PC-3 (cell line): ENCODE measurements at regions not wholly inside any gene's neighbourhood (a gene's known extent, or its start where the extent isn't known, plus 50 kb on each side); places are given as distances from the start of the nearest gene placed in this dataset.

Experiments
- ATAC-seq: fragments of 200-7000 bp; cut with Tn5 transposase; 2 replicates; pipeline ENCODE4 v1.9.1; 2020; ENCODE audit warnings: mild to moderate bottlenecking, moderate library complexity
- BruUV-seq: library from RNA; stranded (reverse); fragments of 400-500 nt; replicated peaks from 2 replicates; lab custom pipeline; 2021; lab: Mats Ljungman, UMichigan
- CTCF ChIA-PET: fragments of 300-600 bp; sonication (Branson Sonifier 250); formaldehyde crosslinking; loops from one replicate; lab custom pipeline; 2022; ENCODE audit warnings: antibody characterized with exemption; lab: Charles Lee
- POLR2A ChIA-PET: fragments of 300-600 bp; sonication (Branson Sonifier 250); formaldehyde crosslinking; loops from one replicate; lab custom pipeline; 2022; ENCODE audit warnings: antibody characterized with exemption; ENCODE audit not compliant: unreplicated experiment; lab: Charles Lee
- DNase-seq: peaks from one replicate; pipeline ENCODE4 v3.0.0-alpha.2; 2015
- H2AFZ ChIP-seq: fragments of 300-600 bp; sonication (generic); 2 replicates; pipeline ENCODE4 v1.6.0; 2016; ENCODE audit warnings: antibody characterized with exemption, low read length
- H3F3A ChIP-seq: fragments of 300-600 bp; sonication (generic); one replicate; pipeline ENCODE4 v1.6.0; 2017; ENCODE audit warnings: antibody characterized with exemption, low read length, control low read depth, mild to moderate bottlenecking; ENCODE audit not compliant: unreplicated experiment
- H3K27ac ChIP-seq: fragments of 300-600 bp; sonication (generic); 2 replicates; pipeline ENCODE4 v1.5.1; 2016; ENCODE audit warnings: mild to moderate bottlenecking, low read length
- H3K27me3 ChIP-seq: fragments of 300-600 bp; sonication (generic); 2 replicates; pipeline ENCODE4 v1.6.1; 2016; ENCODE audit warnings: low read length, mixed read lengths
- H3K36me3 ChIP-seq: fragments of 300-600 bp; sonication (generic); 2 replicates; pipeline ENCODE4 v1.6.1; 2016; ENCODE audit warnings: low read depth, mixed run types, low read length, mixed read lengths
- H3K4me1 ChIP-seq: fragments of 300-600 bp; sonication (generic); 2 replicates; pipeline ENCODE4 v1.5.1; 2016; ENCODE audit warnings: low read length; ENCODE audit not compliant: insufficient read depth
- H3K4me2 ChIP-seq: fragments of 300-600 bp; sonication (generic); 2 replicates; pipeline ENCODE4 v1.6.0; 2016; ENCODE audit warnings: low read length
- H3K4me3 ChIP-seq: fragments of 300-600 bp; sonication (generic); 2 replicates; pipeline ENCODE4 v1.5.1; 2016; ENCODE audit warnings: mild to moderate bottlenecking, low read length, mixed read lengths
- H3K79me2 ChIP-seq: fragments of 300-600 bp; sonication (generic); 2 replicates; pipeline ENCODE4 v1.6.1; 2017; ENCODE audit warnings: low read length, mixed read lengths
- H3K9ac ChIP-seq: fragments of 300-600 bp; sonication (generic); 2 replicates; pipeline ENCODE4 v1.6.0; 2016; ENCODE audit warnings: mild to moderate bottlenecking, low read length
- H3K9me2 ChIP-seq: fragments of 300-600 bp; sonication (generic); replicated peaks from 2 replicates; pipeline ENCODE4 v1.6.1; 2016; ENCODE audit warnings: mixed run types, low read length, mixed read lengths
- H3K9me3 ChIP-seq: fragments of 300-600 bp; sonication (generic); 2 replicates; pipeline ENCODE4 v1.6.1; 2016; ENCODE audit warnings: low read length, mixed read lengths
- H4K20me1 ChIP-seq: fragments of 300-600 bp; sonication (generic); 2 replicates; pipeline ENCODE4 v1.6.1; 2016; ENCODE audit warnings: low read length, mixed read lengths
- CTCF ChIP-seq: fragments of 300-600 bp; sonication (generic); conservative IDR thresholded peaks from 2 replicates; pipeline ENCODE4 v1.5.1; 2017; ENCODE audit warnings: antibody characterized with exemption, low read depth, mild to moderate bottlenecking, low read length
- EZH2 ChIP-seq: fragments of 300-600 bp; sonication (generic); IDR thresholded peaks from one replicate; pipeline ENCODE4 v1.6.1; 2017; ENCODE audit warnings: antibody characterized with exemption, mild to moderate bottlenecking, low read length; ENCODE audit not compliant: unreplicated experiment
- EZH2phosphoT487 ChIP-seq: fragments of 300-600 bp; sonication (generic); IDR thresholded peaks from 2 replicates; pipeline ENCODE4 v1.6.1; 2018; ENCODE audit warnings: mild to moderate bottlenecking, antibody characterized with exemption, low read length, borderline replicate concordance
- intact Hi-C: fragments of 100-400 bp; cut with micrococcal nuclease; formaldehyde crosslinking; loops from 2 replicates; pipeline ENCODE4 v1.9.0; 2023

DNA sequence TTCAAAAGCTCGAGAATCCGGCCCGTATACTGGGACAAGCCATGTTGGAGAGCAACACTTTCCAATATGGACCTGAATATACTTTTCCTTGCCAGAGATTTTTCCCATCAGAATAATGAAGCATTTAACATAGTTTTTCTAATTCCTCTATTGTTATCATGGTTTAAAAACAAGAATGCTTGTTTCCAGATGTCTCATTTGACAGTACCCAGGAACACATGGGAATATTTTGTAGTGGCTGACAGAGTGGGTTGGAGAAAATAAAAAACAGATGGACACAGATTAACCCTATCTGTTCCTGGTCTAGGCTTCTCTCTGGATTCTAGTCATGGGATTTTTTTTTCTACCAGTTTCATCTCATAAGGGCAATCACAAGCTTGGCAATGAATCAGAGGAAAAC, 164.8 kb upstream of the CEP162 start:
- POLR2A ChIA-PET: no interaction called here
- Histone ChIP-seq H3K4me3 (no peak overlapping the region), H3K79me2 (no peaks in the 10 kb centered on the region), H3K4me2 (no peak overlapping the region), H3K27me3 (no peaks in the 10 kb centered on the region), H3F3A (no peaks in the 10 kb centered on the region), H3K9ac (no peak overlapping the region), H4K20me1 (no peaks in the 10 kb centered on the region), H3K4me1 (no peaks in the 10 kb centered on the region), H3K9me3 (no peaks in the 10 kb centered on the region), H3K9me2 (no peaks in the 10 kb centered on the region), H3K36me3 (no peaks in the 10 kb centered on the region), H3K27ac (no peak overlapping the region), H2AFZ (no peak overlapping the region)
- CTCF ChIA-PET: no interaction called here
- no peak for TF ChIP-seq EZH2
- no peak for TF ChIP-seq CTCF
- TF ChIP-seq EZH2phosphoT487: no peak
- ATAC-seq (no peak), DNase-seq (no peak)
- intact Hi-C loops: no loop called here
- no TSS peak for BruUV-seq

DNA sequence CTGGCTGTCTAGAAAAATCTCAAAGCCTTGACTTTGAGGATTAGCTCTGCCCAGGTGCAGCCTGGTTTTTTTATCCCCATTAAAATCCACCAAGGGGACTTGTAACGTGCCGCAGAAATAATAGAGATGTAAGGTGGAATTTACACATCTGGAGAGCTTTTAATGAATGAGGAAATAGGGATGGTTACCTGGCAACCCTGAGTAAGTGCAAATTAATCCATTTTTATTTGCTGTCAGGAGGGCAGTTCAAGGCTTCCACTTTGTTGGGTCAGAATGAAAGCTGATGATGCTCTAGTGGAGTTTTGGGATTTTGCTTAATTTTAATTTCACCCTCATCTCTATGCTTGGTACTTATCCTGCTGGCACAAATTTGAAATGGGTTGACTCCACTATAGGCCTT, 163.4 kb upstream of the CEP162 start:
- no peaks in the 10 kb centered on the region for H3K79me2 ChIP-seq
- TF ChIP-seq CTCF (no peak), EZH2phosphoT487 (no peak), EZH2 (no peak)
- no peaks in the 10 kb centered on the region for H3K9me3 ChIP-seq
- no peak for DNase-seq
- BruUV-seq: no TSS peak
- no peaks in the 10 kb centered on the region for H3K4me1 ChIP-seq
- no peak overlapping the region for H3K4me2 ChIP-seq
- POLR2A ChIA-PET: no interaction called here
- H3K27me3 ChIP-seq: no peaks in the 10 kb centered on the region
- CTCF ChIA-PET: no interaction called here
- H3K36me3 ChIP-seq: no peaks in the 10 kb centered on the region
- ATAC-seq: no peak
- no peak overlapping the region for H3K4me3 ChIP-seq
- no peak overlapping the region for H3K9ac ChIP-seq
- no peak overlapping the region for H3K27ac ChIP-seq
- H3F3A ChIP-seq: no peaks in the 10 kb centered on the region
- intact Hi-C loops: no loop called here
- H3K9me2 ChIP-seq: no peaks in the 10 kb centered on the region
- no peaks in the 10 kb centered on the region for H4K20me1 ChIP-seq
- no peak overlapping the region for H2AFZ ChIP-seq

- no peaks in the 10 kb centered on the region for H3K4me1 ChIP-seq
- ChIA-PET CTCF (no interaction called here), POLR2A (no interaction called here)
- H2AFZ ChIP-seq: no peak overlapping the region
- no peaks in the 10 kb centered on the region for H3K9me2 ChIP-seq
- no peak overlapping the region for H3K9ac ChIP-seq
- no peaks in the 10 kb centered on the region for H3F3A ChIP-seq
- H3K27ac ChIP-seq: no peak overlapping the region
- no peaks in the 10 kb centered on the region for H3K79me2 ChIP-seq
- H4K20me1 ChIP-seq: no peaks in the 10 kb centered on the region
- H3K4me3 ChIP-seq: no peak overlapping the region
- intact Hi-C loops: no loop called here
- ATAC-seq: no peak
- no peaks in the 10 kb centered on the region for H3K27me3 ChIP-seq
- no peak for TF ChIP-seq EZH2
- H3K4me2 ChIP-seq: no peak overlapping the region
- DNase-seq: no peak
- no peaks in the 10 kb centered on the region for H3K9me3 ChIP-seq
- no peaks in the 10 kb centered on the region for H3K36me3 ChIP-seq
- BruUV-seq: no TSS peak
These were observed 162.9 kb upstream of the CEP162 start for GRCh38 chr6:84390334-84390733.
